GM23248 (cell line): ENCODE measurements at regions not wholly inside any gene's neighbourhood (a gene's known extent, or its start where the extent isn't known, plus 50 kb on each side); places are given as distances from the start of the nearest gene placed in this dataset.
"Not testable (repeated sequence)": the region's sequence is repeated elsewhere in the genome, so short reads cannot be mapped to it uniquely, and the experiment has no call there.

Experiments used
- DNase-seq: peaks from one replicate; pipeline ENCODE4 v3.0.0-alpha.2; 2015
- H2AFZ ChIP-seq: fragments of 200-600 bp; sonication (generic); 2 replicates; pipeline ENCODE4 v1.6.1; 2016; ENCODE audit warnings: antibody characterized with exemption
- H3F3A ChIP-seq: fragments of 200-600 bp; sonication (generic); 2 replicates; pipeline ENCODE4 v1.6.1; 2016; ENCODE audit warnings: mild to moderate bottlenecking, antibody characterized with exemption, mixed run types; ENCODE audit not compliant: insufficient read depth
- H3K27ac ChIP-seq: fragments of 200-600 bp; sonication (generic); 2 replicates; pipeline ENCODE4 v1.5.1; 2016; ENCODE audit warnings: mild to moderate bottlenecking
- H3K27me3 ChIP-seq: fragments of 200-600 bp; sonication (generic); replicated peaks from 2 replicates; pipeline ENCODE4 v1.6.1; 2016; ENCODE audit warnings: mild to moderate bottlenecking; ENCODE audit not compliant: insufficient read depth
- H3K36me3 ChIP-seq: fragments of 200-600 bp; sonication (generic); 2 replicates; pipeline ENCODE4 v1.6.1; 2016; ENCODE audit warnings: low read depth, mild to moderate bottlenecking
- H3K4me1 ChIP-seq: fragments of 200-600 bp; sonication (generic); 2 replicates; pipeline ENCODE4 v1.6.1; 2016; ENCODE audit warnings: mild to moderate bottlenecking; ENCODE audit not compliant: insufficient read depth
- H3K4me2 ChIP-seq: fragments of 200-600 bp; sonication (generic); one replicate; pipeline ENCODE4 v1.6.1; 2016; ENCODE audit warnings: mild to moderate bottlenecking; ENCODE audit not compliant: unreplicated experiment
- H3K4me3 ChIP-seq: fragments of 200-600 bp; sonication (generic); 2 replicates; pipeline ENCODE4 v1.5.1; 2016; ENCODE audit warnings: mild to moderate bottlenecking
- H3K79me2 ChIP-seq: fragments of 200-600 bp; sonication (generic); 2 replicates; pipeline ENCODE4 v1.6.1; 2016; ENCODE audit warnings: mild to moderate bottlenecking; ENCODE audit not compliant: insufficient read depth
- H3K9ac ChIP-seq: fragments of 200-600 bp; sonication (generic); 2 replicates; pipeline ENCODE4 v1.6.1; 2016; ENCODE audit warnings: mild to moderate bottlenecking
- H3K9me2 ChIP-seq: fragments of 200-600 bp; sonication (generic); 2 replicates; pipeline ENCODE4 v1.6.1; 2016; ENCODE audit warnings: mixed run types, mild to moderate bottlenecking, moderate library complexity; ENCODE audit not compliant: insufficient read depth
- H3K9me3 ChIP-seq: fragments of 200-600 bp; sonication (generic); one replicate; pipeline ENCODE4 v1.6.1; 2017; ENCODE audit warnings: low read depth
- H4K20me1 ChIP-seq: fragments of 200-600 bp; sonication (generic); 2 replicates; pipeline ENCODE4 v1.6.0; 2016; ENCODE audit not compliant: insufficient read depth
- EZH2 ChIP-seq: fragments of 200-600 bp; sonication (generic); IDR thresholded peaks from 2 replicates; pipeline ENCODE4 v1.6.1; 2018; ENCODE audit warnings: antibody characterized with exemption, mild to moderate bottlenecking; ENCODE audit not compliant: insufficient read depth, poor library complexity, severe bottlenecking
- EZH2phosphoT487 ChIP-seq: fragments of 200-600 bp; sonication (generic); IDR thresholded peaks from 2 replicates; pipeline ENCODE4 v1.6.1; 2018; ENCODE audit warnings: antibody characterized with exemption, moderate library complexity, mild to moderate bottlenecking, low read depth; ENCODE audit not compliant: insufficient read depth
- WGBS, 2 experiments: methylation state at CpG; one replicate each; pipeline ENCODE4 v1.1.6; 2015 to 2017; ENCODE audit warnings: low lambda C conversion rate in 2 of 2, low coverage in 1 of 2; ENCODE audit errors: missing lambda C conversion rate in 2 of 2; 5-methylcytosine and 5-hydroxymethylcytosine counted together
- in situ Hi-C: fragments of 300-500 bp; cut with MboI; formaldehyde crosslinking; loops from 2 replicates; pipeline ENCODE4 v1.15.0; 2020

- Histone ChIP-seq H3K9ac (no peak overlapping the region), H3K27ac (no peak overlapping the region), H3K4me2 (no peak overlapping the region), H4K20me1 (no peaks in the 10 kb centered on the region), H3K79me2 (no peaks in the 10 kb centered on the region), H2AFZ (no peak overlapping the region), H3K36me3 (no peaks in the 10 kb centered on the region), H3K27me3 (no peaks in the 10 kb centered on the region), H3F3A (no peaks in the 10 kb centered on the region), H3K9me2 (no peaks in the 10 kb centered on the region), H3K9me3 (no peaks in the 10 kb centered on the region), H3K4me1 (no peaks in the 10 kb centered on the region), H3K4me3 (no peak overlapping the region)
- TF ChIP-seq EZH2phosphoT487 (no peak), EZH2 (no peak)
- no peak for DNase-seq
- in situ Hi-C loops = no loop called here
- 0 to 3% methylated on average over 2 of the region's 2 CpGs for WGBS, 2 experiments
Observed at GRCh38 chrX:129092242-129092641, 431.0 kb downstream of the SMARCA1 start.

GRCh38 chrX:129091097-129091496 lies 432.2 kb downstream of the SMARCA1 start:
- Histone ChIP-seq H3K4me2 (no peak overlapping the region), H3K4me1 (no peaks in the 10 kb centered on the region), H4K20me1 (no peaks in the 10 kb centered on the region), H3K9ac (no peak overlapping the region), H3K4me3 (no peak overlapping the region), H3K79me2 (no peaks in the 10 kb centered on the region), H3K36me3 (no peaks in the 10 kb centered on the region), H3K9me3 (no peaks in the 10 kb centered on the region), H2AFZ (no peak overlapping the region), H3K9me2 (no peaks in the 10 kb centered on the region), H3F3A (no peaks in the 10 kb centered on the region), H3K27me3 (no peaks in the 10 kb centered on the region), H3K27ac (no peak overlapping the region)
- WGBS, 2 experiments = 10 to 19% methylated on average over 2 of the region's 2 CpGs
- in situ Hi-C loops = no loop called here
- no peak for DNase-seq
- TF ChIP-seq EZH2phosphoT487 = no peak
- no peak for TF ChIP-seq EZH2

- Histone ChIP-seq H3F3A (no peaks in the 10 kb centered on the region), H2AFZ (no peak overlapping the region), H3K36me3 (no peaks in the 10 kb centered on the region), H3K4me1 (no peaks in the 10 kb centered on the region), H3K4me3 (no peak overlapping the region), H3K9me2 (no peaks in the 10 kb centered on the region), H4K20me1 (no peaks in the 10 kb centered on the region), H3K79me2 (no peaks in the 10 kb centered on the region), H3K9ac (no peak overlapping the region), H3K4me2 (no peak overlapping the region), H3K9me3 (no peaks in the 10 kb centered on the region), H3K27me3 (no peaks in the 10 kb centered on the region), H3K27ac (no peak overlapping the region)
- no peak for DNase-seq
- 25 to 33% methylated on average over 2 to 3 of the region's 7 CpGs for WGBS, 2 experiments
- TF ChIP-seq EZH2phosphoT487 (no peak), EZH2 (no peak)
- in situ Hi-C loops = no loop called here
Observed at GRCh38 chrX:129086802-129087201, 436.5 kb downstream of the SMARCA1 start.

GRCh38 chrX:129084291-129084690 lies 439.0 kb downstream of the SMARCA1 start:
- H3K79me2 ChIP-seq, H3K4me2 ChIP-seq, H3K9me2 ChIP-seq, H3K36me3 ChIP-seq, H2AFZ ChIP-seq, H3K27me3 ChIP-seq, DNase-seq, H3K27ac ChIP-seq, in situ Hi-C loops, H4K20me1 ChIP-seq, H3K9me3 ChIP-seq, H3K9ac ChIP-seq, H3F3A ChIP-seq, H3K4me3 ChIP-seq, H3K4me1 ChIP-seq: not testable (repeated sequence)
- 41 to 50% methylated on average over 3 of the region's 3 CpGs for WGBS, 2 experiments

- in situ Hi-C loops = no loop called here
- Histone ChIP-seq H3K27ac (no peak overlapping the region), H2AFZ (no peak overlapping the region), H3K79me2 (no peaks in the 10 kb centered on the region), H3K9ac (no peak overlapping the region), H3F3A (no peaks in the 10 kb centered on the region), H3K4me1 (no peaks in the 10 kb centered on the region), H4K20me1 (no peaks in the 10 kb centered on the region), H3K9me3 (no peaks in the 10 kb centered on the region), H3K27me3 (no peaks in the 10 kb centered on the region), H3K9me2 (no peaks in the 10 kb centered on the region), H3K4me2 (no peak overlapping the region), H3K36me3 (no peaks in the 10 kb centered on the region), H3K4me3 (no peak overlapping the region)
- TF ChIP-seq EZH2phosphoT487 = no peak
- no peak for TF ChIP-seq EZH2
- 0 to 3% methylated on average over 2 to 3 of the region's 3 CpGs for WGBS, 2 experiments
- no peak for DNase-seq
Observed at GRCh38 chrX:129077424-129078170, 445.7 kb downstream of the SMARCA1 start.
